Calu3 (cell line): ENCODE measurements at regions not wholly inside any gene's neighbourhood (a gene's known extent, or its start where the extent isn't known, plus 50 kb on each side); places are given as distances from the start of the nearest gene placed in this dataset.
A peak's percentile ranks its signal among the peaks of the same experiment; 100 is the strongest.

Experiments
- BruUV-seq: library from RNA; stranded (reverse); fragments of 400-500 nt; replicated peaks from 2 replicates; lab custom pipeline; 2021; lab: Mats Ljungman, UMichigan
- CTCF ChIA-PET: fragments of 300-600 bp; sonication (Branson Sonifier 250); formaldehyde crosslinking; loops from one replicate; lab custom pipeline; 2022; ENCODE audit warnings: antibody characterized with exemption; lab: Charles Lee
- DNase-seq: peaks from one replicate; pipeline ENCODE4 v3.0.0; 2022
- H3K27ac Mint-ChIP-seq: one replicate; pipeline ENCODE4 v1.8.0; 2022; ENCODE audit warnings: mixed read lengths; ENCODE audit not compliant: unreplicated experiment
- H3K27me3 Mint-ChIP-seq: one replicate; pipeline ENCODE4 v1.8.0; 2022; ENCODE audit warnings: mixed read lengths; ENCODE audit not compliant: unreplicated experiment
- H3K36me3 Mint-ChIP-seq: one replicate; pipeline ENCODE4 v1.8.0; 2022; ENCODE audit warnings: mild to moderate bottlenecking, moderate library complexity, mixed read lengths; ENCODE audit not compliant: insufficient read depth, unreplicated experiment
- H3K4me1 Mint-ChIP-seq: one replicate; pipeline ENCODE4 v1.8.0; 2022; ENCODE audit warnings: mild to moderate bottlenecking, low read depth, mixed read lengths; ENCODE audit not compliant: unreplicated experiment
- H3K4me3 Mint-ChIP-seq: one replicate; pipeline ENCODE4 v1.8.0; 2022; ENCODE audit warnings: mild to moderate bottlenecking, low read depth, moderate library complexity, mixed read lengths; ENCODE audit not compliant: unreplicated experiment
- H3K9me3 Mint-ChIP-seq: one replicate; pipeline ENCODE4 v1.8.0; 2022; ENCODE audit warnings: low read depth, mixed read lengths; ENCODE audit not compliant: unreplicated experiment
- CTCF ChIP-seq: fragments of 200-600 bp; IDR thresholded peaks from one replicate; pipeline ENCODE4 v1.8.0; 2022; ENCODE audit warnings: antibody characterized with exemption; ENCODE audit not compliant: unreplicated experiment
- intact Hi-C: fragments of 100-400 bp; cut with micrococcal nuclease; formaldehyde crosslinking; loops from one replicate; pipeline ENCODE4 v1.10.0; 2022; ENCODE audit not compliant: unreplicated experiment

DNA sequence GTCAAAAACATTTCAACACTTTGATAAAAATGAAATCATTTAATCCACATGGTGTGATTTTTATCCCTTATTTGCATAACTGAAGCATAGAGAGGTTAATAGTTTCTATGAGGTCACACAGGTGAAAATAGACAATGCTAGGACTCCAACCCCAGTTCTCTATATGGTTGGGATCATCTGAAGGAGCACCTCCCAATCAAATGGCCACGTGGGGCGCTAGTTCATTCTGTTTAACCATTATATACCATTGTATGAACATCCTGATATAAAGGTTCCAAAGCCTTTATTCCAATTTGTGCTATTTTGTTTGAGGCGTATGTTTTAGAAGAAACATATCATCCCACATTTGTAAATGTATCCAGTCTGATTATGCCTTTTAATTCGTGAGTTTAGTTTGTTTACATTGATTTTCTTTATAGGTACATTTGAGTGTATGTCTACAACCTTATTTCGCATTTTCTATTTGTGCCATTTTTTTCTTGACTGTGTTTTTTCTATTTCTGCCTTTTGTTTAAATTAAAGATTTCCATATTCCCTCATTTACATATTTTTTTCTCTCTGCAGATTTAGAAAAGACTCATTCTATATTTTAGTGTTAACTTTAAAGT is 1092.0 kb downstream of the MAT2B start:
- no peak overlapping the region for H3K4me3 Mint-ChIP-seq
- no peaks in the 10 kb centered on the region for H3K27me3 Mint-ChIP-seq
- TF ChIP-seq CTCF, result no peak
- no peak overlapping the region for H3K27ac Mint-ChIP-seq
- CTCF ChIA-PET, result no interaction called here
- BruUV-seq, result no TSS peak
- H3K36me3 Mint-ChIP-seq, result no peaks in the 10 kb centered on the region
- DNase-seq, result peak; percentile 16
- intact Hi-C loops, result no loop called here
- no peaks in the 10 kb centered on the region for H3K4me1 Mint-ChIP-seq
- peaks cover 7% of the 10 kb centered on the region for H3K9me3 Mint-ChIP-seq

DNA sequence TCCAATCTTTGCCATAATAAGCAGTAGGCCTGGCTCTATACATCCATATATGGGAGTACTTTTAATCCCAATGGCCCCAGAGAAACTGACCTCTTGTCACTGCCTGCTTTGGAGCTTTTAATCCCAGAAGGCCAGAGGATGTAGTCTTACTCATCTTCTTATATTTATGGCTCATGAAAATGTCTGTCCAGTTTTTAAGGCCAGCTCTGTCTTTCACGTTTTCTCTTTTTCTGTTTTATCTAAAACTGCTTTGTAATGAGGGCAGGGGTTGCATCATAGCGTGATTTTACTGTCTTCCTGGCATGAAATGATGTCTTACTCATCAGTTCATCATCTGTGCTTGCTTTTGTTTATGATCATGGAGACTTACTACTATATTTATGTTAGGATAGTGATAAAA is 1094.9 kb downstream of the MAT2B start:
- Mint-ChIP-seq H3K4me1 (no peaks in the 10 kb centered on the region), H3K27ac (no peak overlapping the region), H3K9me3 (peaks cover 4% of the 10 kb centered on the region), H3K36me3 (no peaks in the 10 kb centered on the region), H3K4me3 (no peak overlapping the region), H3K27me3 (no peaks in the 10 kb centered on the region)
- no peak for TF ChIP-seq CTCF
- intact Hi-C loops, result no loop called here
- DNase-seq, result no peak
- no TSS peak for BruUV-seq
- CTCF ChIA-PET, result no interaction called here

DNA sequence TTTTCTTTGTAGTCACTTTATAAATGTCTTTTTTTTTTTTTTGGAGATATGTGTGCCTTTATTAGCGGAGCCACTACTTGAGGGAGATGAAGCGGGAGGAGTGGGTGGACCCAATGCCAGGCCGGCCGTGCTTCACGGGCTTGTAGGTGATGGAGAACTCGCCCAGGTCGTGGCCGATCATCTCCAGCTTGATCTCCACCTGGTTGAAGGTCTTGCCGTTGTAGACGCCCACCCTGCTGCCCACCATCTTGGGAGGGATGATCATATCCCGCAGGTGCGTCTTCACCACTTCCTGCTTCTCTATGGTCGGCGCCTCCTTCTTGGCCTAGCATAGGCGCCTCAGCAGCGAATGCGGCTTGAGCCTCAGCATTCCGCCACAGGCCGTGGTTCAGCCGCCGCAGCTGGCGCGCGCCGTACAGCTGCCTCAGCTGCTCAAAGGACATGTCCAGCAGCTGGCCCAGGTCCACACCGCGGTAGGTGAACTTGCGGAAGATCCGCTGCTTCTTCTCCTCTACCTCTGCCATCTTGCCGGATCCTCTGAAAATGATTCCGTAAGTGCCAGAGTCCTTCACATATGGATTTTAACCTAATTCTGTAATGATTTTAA is 1095.6 kb downstream of the MAT2B start:
- no peak for DNase-seq
- H3K4me1 Mint-ChIP-seq, result no peaks in the 10 kb centered on the region
- no peak for TF ChIP-seq CTCF
- CTCF ChIA-PET, result no interaction called here
- H3K9me3 Mint-ChIP-seq, result peaks cover 7% of the 10 kb centered on the region
- BruUV-seq, result no TSS peak
- H3K36me3 Mint-ChIP-seq, result no peaks in the 10 kb centered on the region
- intact Hi-C loops, result no loop called here
- H3K27me3 Mint-ChIP-seq, result no peaks in the 10 kb centered on the region
- H3K4me3 Mint-ChIP-seq, result no peak overlapping the region
- no peak overlapping the region for H3K27ac Mint-ChIP-seq

DNA sequence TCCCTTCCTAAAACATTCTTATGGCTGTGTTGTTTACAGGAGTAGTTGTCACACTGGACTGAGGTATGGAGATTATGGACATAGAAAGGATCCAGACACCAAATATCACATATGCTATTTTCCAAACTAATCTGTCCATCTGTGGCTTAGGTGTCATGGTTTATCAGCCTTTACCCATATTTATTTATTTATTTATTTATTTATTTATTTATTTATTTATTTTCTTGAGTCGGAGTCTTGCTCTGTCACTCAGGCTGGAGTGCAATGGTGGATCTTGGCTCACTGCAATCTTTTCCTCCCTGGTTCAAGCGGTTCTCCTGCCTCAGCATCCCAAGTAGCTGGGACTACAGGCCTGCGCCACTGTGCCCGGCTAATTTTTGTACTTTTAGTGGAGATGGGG is 1103.1 kb downstream of the MAT2B start:
- peaks cover 6% of the 10 kb centered on the region for H3K9me3 Mint-ChIP-seq
- H3K27me3 Mint-ChIP-seq, result no peaks in the 10 kb centered on the region
- intact Hi-C loops, result no loop called here
- no TSS peak for BruUV-seq
- no peaks in the 10 kb centered on the region for H3K4me1 Mint-ChIP-seq
- no peak overlapping the region for H3K4me3 Mint-ChIP-seq
- DNase-seq, result no peak
- H3K36me3 Mint-ChIP-seq, result no peaks in the 10 kb centered on the region
- H3K27ac Mint-ChIP-seq, result no peak overlapping the region
- CTCF ChIA-PET, result no interaction called here
- no peak for TF ChIP-seq CTCF
